Lower leg skin (tissue), 3 donors: ENCODE measurements at regions not wholly inside any gene's neighbourhood (a gene's known extent, or its start where the extent isn't known, plus 50 kb on each side); places are given as distances from the start of the nearest gene placed in this dataset.

Source experiments
- CTCF ChIP-seq, 3 donors: fragments of 450-650 bp; IDR thresholded peaks; one replicate each; pipeline ENCODE4 v1.5.1; 2016; ENCODE audit warnings: antibody characterized with exemption in 3 of 3, mild to moderate bottlenecking in 3 of 3, moderate library complexity in 2 of 3
- POLR2A ChIP-seq, 2 donors: fragments of 450-650 bp; IDR thresholded peaks; one replicate each; pipeline ENCODE4 v1.6.1; 2016 to 2017; ENCODE audit warnings: antibody characterized with exemption in 2 of 2, mild to moderate bottlenecking in 1 of 2, moderate library complexity in 1 of 2

DNA sequence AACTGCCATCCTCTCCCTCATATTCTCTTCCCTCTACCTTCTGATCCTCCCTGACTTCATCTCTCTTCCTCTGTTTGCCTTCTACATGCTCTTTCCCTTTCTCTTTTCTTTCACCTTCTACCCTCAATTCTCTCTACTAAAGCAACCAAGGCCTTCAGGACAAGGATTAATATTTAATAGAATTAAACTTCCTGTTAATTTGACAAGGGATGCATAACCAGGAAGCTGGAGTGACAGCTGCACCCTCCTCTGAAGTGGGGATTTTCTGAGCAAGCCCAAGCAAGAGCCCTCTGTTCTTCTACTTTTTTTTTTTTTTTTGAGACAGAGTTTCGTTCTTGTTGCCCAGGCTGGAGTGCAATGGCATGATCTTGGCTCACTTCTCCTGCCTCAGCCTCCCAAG, 63.4 kb upstream of the MED4 start:
- TF ChIP-seq CTCF (IDR thresholded peaks at IDR 0.05), result no peak
- no peak for TF ChIP-seq POLR2A (IDR thresholded peaks at IDR 0.05)
